Transverse colon (tissue), 4 donors: ENCODE measurements at regions not wholly inside any gene's neighbourhood (a gene's known extent, or its start where the extent isn't known, plus 50 kb on each side); places are given as distances from the start of the nearest gene placed in this dataset.

ENCODE experiments used
- CTCF ChIP-seq, 5 experiments: fragments of 200-600 bp in 3 of 5; fragments of 450-650 bp in 2 of 5; sonication (generic) in 3 of 5; IDR thresholded peaks; 1 replicate in 2 of 5; 2 replicates in 3 of 5; pipeline ENCODE4 v1.5.1; 2016 to 2017; ENCODE audit warnings: antibody characterized with exemption in 5 of 5, inconsistent platforms in 3 of 5, mild to moderate bottlenecking in 2 of 5, moderate library complexity in 1 of 5
- EP300 ChIP-seq: sonication (generic); formaldehyde crosslinking; IDR thresholded peaks from one replicate; pipeline ENCODE4 v1.6.1; 2017; ENCODE audit warnings: antibody characterized with exemption, low read depth
- POLR2A ChIP-seq: fragments of 450-650 bp; IDR thresholded peaks from one replicate; pipeline ENCODE4 v1.6.1; 2016; ENCODE audit warnings: antibody characterized with exemption, mild to moderate bottlenecking, moderate library complexity
- POLR2AphosphoS5 ChIP-seq, 3 donors: sonication (generic); formaldehyde crosslinking; IDR thresholded peaks; one replicate each; pipeline ENCODE4 v1.6.1; 2016; ENCODE audit warnings: antibody characterized with exemption in 3 of 3

- TF ChIP-seq CTCF (IDR thresholded peaks at IDR 0.05) (no peak), POLR2A (no peak), POLR2AphosphoS5 (IDR thresholded peaks at IDR 0.05) (no peak), EP300 (no peak)
These were observed 137.3 kb downstream of the EDEM1 start for GRCh38 chr3:5324780-5325179.
